Uterus (tissue), 3 donors: ENCODE measurements at regions not wholly inside any gene's neighbourhood (a gene's known extent, or its start where the extent isn't known, plus 50 kb on each side); places are given as distances from the start of the nearest gene placed in this dataset.
A peak's percentile ranks its signal among the peaks of the same experiment; 100 is the strongest.
"Not testable (repeated sequence)": the region's sequence is repeated elsewhere in the genome, so short reads cannot be mapped to it uniquely, and the experiment has no call there.

Experiments
- DNase-seq, 2 donors: peaks; one replicate each; pipeline ENCODE4 v3.0.0-alpha.2; 2019 to 2020
- H3K27ac ChIP-seq, 2 donors: fragments of 200-600 bp; sonication (generic); 1 replicate in 1 of 2; 2 replicates in 1 of 2; pipeline ENCODE4 v1.5.1; 2016 to 2018
- H3K27me3 ChIP-seq, 2 donors: fragments of 200-600 bp; sonication (generic); one replicate each; pipeline ENCODE4 v1.5.1; 2018 to 2019; ENCODE audit warnings: control low read depth in 1 of 2
- H3K36me3 ChIP-seq, 2 donors: fragments of 200-600 bp; sonication (generic); one replicate each; pipeline ENCODE4 v1.5.1; 2019; ENCODE audit warnings: control low read depth in 1 of 2
- H3K4me1 ChIP-seq, 2 donors: fragments of 200-600 bp; sonication (generic); one replicate each; pipeline ENCODE4 v1.5.1; 2018 to 2019; ENCODE audit warnings: control low read depth in 1 of 2
- H3K4me3 ChIP-seq, 2 donors: fragments of 200-600 bp; sonication (generic); 1 replicate in 1 of 2; 2 replicates in 1 of 2; pipeline ENCODE4 v1.5.1; 2018 to 2019; ENCODE audit warnings: mild to moderate bottlenecking in 1 of 2
- H3K9me3 ChIP-seq, 2 donors: fragments of 200-600 bp; sonication (generic); one replicate each; pipeline ENCODE4 v1.5.1; 2019; ENCODE audit warnings: control low read depth in 1 of 2
- POLR2A ChIP-seq, 2 donors: fragments of 450-650 bp; IDR thresholded peaks; one replicate each; pipeline ENCODE4 v1.6.1; 2016; ENCODE audit warnings: antibody characterized with exemption in 2 of 2, mild to moderate bottlenecking in 1 of 2, moderate library complexity in 1 of 2
- intact Hi-C: fragments of 100-400 bp; cut with DNase I; formaldehyde crosslinking; loops from one replicate; pipeline ENCODE4 v1.15.1; 2023; ENCODE audit warnings: low total_unique reads
- TF ChIP-seq, protein P1 (sequence below), 4 experiments: fragments of 200-600 bp in 2 of 4; fragments of 450-650 bp in 2 of 4; sonication (generic) in 2 of 4; IDR thresholded peaks; one replicate each; pipeline ENCODE4 v1.5.1; 2016 to 2019; ENCODE audit warnings: antibody characterized with exemption in 4 of 4, mild to moderate bottlenecking in 2 of 4, moderate library complexity in 1 of 4
- donor health status: DM: yes; HTN: yes; CAD: no.

DNA sequence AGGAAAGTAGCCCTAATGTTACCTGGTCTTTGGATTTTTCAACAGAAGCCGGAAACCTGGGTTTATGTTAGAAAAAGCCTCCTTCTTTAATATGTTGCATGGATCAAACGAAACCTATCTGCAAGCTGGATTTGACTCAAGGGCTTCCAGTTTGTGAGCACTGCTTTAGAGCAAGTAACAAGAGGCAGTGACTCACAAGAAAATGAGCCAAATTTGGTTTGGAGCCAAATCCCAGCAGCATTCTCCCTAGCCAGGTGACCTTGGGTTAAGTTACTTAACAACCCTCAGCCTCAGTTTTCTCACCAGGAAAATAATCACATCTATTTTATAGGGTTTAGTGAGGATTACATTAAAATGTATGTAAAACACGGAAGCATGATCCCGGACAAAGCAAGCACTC lies 215.2 kb upstream of the PRICKLE2 start:
- Histone ChIP-seq H3K27ac (no peak overlapping the region), H3K4me1 (no peaks in the 10 kb centered on the region), H3K27me3 (no peaks in the 10 kb centered on the region), H3K36me3 (no peaks in the 10 kb centered on the region), H3K9me3 (no peaks in the 10 kb centered on the region), H3K4me3 (no peak overlapping the region)
- intact Hi-C loops: no loop called here
- TF ChIP-seq POLR2A (IDR thresholded peaks at IDR 0.05): no peak
- TF ChIP-seq, protein P1, sequence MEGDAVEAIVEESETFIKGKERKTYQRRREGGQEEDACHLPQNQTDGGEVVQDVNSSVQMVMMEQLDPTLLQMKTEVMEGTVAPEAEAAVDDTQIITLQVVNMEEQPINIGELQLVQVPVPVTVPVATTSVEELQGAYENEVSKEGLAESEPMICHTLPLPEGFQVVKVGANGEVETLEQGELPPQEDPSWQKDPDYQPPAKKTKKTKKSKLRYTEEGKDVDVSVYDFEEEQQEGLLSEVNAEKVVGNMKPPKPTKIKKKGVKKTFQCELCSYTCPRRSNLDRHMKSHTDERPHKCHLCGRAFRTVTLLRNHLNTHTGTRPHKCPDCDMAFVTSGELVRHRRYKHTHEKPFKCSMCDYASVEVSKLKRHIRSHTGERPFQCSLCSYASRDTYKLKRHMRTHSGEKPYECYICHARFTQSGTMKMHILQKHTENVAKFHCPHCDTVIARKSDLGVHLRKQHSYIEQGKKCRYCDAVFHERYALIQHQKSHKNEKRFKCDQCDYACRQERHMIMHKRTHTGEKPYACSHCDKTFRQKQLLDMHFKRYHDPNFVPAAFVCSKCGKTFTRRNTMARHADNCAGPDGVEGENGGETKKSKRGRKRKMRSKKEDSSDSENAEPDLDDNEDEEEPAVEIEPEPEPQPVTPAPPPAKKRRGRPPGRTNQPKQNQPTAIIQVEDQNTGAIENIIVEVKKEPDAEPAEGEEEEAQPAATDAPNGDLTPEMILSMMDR (IDR thresholded peaks at IDR 0.05): no peak
- peak in 1 of 2 donors; percentile 19 for DNase-seq

GRCh38 chr3:64438812-64439211 lies 213.5 kb upstream of the PRICKLE2 start:
- intact Hi-C loops: no loop called here
- DNase-seq: no peak
- Histone ChIP-seq H3K27me3 (no peaks in the 10 kb centered on the region), H3K36me3 (no peaks in the 10 kb centered on the region), H3K4me3 (no peak overlapping the region), H3K9me3 (no peaks in the 10 kb centered on the region), H3K4me1 (no peaks in the 10 kb centered on the region), H3K27ac (no peak overlapping the region)
- TF ChIP-seq, protein P1 (IDR thresholded peaks at IDR 0.05): no peak
- no peak for TF ChIP-seq POLR2A (IDR thresholded peaks at IDR 0.05)

DNA sequence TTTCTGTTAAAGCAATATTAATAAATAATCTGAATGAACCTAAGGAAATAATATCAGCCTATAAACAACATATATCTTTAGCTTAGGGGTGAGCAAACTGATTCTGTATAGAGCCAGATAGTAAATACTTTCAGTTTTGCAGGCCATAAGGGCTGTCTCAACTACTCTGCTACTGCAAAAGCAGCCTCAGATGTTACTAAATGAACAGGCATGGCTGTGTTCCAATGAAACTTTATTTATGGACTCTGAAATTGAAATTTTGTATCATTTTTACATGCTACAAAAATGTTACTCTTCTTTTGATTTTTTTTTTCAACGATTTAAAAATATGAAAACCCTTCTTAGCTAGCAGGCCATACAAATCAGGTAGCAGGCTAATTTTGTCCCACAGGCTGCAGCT lies 212.8 kb upstream of the PRICKLE2 start:
- no peak for TF ChIP-seq POLR2A (IDR thresholded peaks at IDR 0.05)
- DNase-seq: no peak

DNA sequence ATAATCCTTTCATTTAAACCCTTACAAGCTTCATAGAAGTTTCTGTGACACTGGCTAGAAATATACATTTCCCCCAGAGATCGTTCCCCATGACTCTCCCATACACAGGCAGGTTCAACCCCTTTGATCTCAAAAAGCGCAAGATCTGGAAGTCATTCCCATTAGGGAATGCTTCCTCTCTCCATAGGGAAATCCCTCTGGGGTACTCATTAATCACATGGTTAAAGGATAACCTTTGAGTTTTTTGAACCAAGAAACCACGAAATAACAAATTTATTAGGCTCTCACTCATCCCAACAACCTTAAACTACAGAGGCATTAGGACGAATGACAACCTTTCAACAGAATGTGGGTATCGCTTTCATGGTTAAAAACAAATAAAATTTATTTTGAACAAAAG lies 211.9 kb upstream of the PRICKLE2 start:
- H3K4me1 ChIP-seq: no peaks in the 10 kb centered on the region
- TF ChIP-seq POLR2A (IDR thresholded peaks at IDR 0.05): no peak
- TF ChIP-seq, protein P1 (IDR thresholded peaks at IDR 0.05): no peak

More for the DNA sequence above, 212.8 kb upstream of the PRICKLE2 start:
- intact Hi-C loops: no loop called here
- no peak overlapping the region for H3K27ac ChIP-seq
- no peaks in the 10 kb centered on the region for H3K36me3 ChIP-seq
- H3K9me3 ChIP-seq: no peaks in the 10 kb centered on the region
- H3K27me3 ChIP-seq: no peaks in the 10 kb centered on the region
- H3K4me1 ChIP-seq: no peaks in the 10 kb centered on the region
- H3K4me3 ChIP-seq: no peak overlapping the region

GRCh38 chr3:64435023-64435422 lies 209.8 kb upstream of the PRICKLE2 start:
- H3K4me3 ChIP-seq, H3K36me3 ChIP-seq, H3K27ac ChIP-seq, intact Hi-C loops, H3K9me3 ChIP-seq, H3K27me3 ChIP-seq, H3K4me1 ChIP-seq, DNase-seq: not testable (repeated sequence)

More for the DNA sequence above, 211.9 kb upstream of the PRICKLE2 start:
- intact Hi-C loops: no loop called here
- Histone ChIP-seq H3K36me3 (no peaks in the 10 kb centered on the region), H3K4me3 (no peak overlapping the region), H3K27ac (no peak overlapping the region), H3K27me3 (no peaks in the 10 kb centered on the region), H3K9me3 (no peaks in the 10 kb centered on the region)
- no peak for DNase-seq

- H3K27ac ChIP-seq: no peak overlapping the region
- intact Hi-C loops: no loop called here
Measured at GRCh38 chr3:64432870-64433269, 207.6 kb upstream of the PRICKLE2 start.

More at GRCh38 chr3:64432870-64433269, 207.6 kb upstream of the PRICKLE2 start:
- Histone ChIP-seq H3K4me3 (no peak overlapping the region), H3K36me3 (no peaks in the 10 kb centered on the region), H3K4me1 (no peaks in the 10 kb centered on the region), H3K27me3 (no peaks in the 10 kb centered on the region), H3K9me3 (no peaks in the 10 kb centered on the region)
- TF ChIP-seq POLR2A (IDR thresholded peaks at IDR 0.05): no peak
- TF ChIP-seq, protein P1 (IDR thresholded peaks at IDR 0.05): no peak
- DNase-seq: no peak
